Spleen (tissue), 11 donors: ENCODE measurements at regions not wholly inside any gene's neighbourhood (a gene's known extent, or its start where the extent isn't known, plus 50 kb on each side); places are given as distances from the start of the nearest gene placed in this dataset.
A peak's percentile ranks its signal among the peaks of the same experiment; 100 is the strongest.

Experiments used
- DNase-seq: peaks from one replicate; pipeline ENCODE4 v3.0.0-alpha.2; 2020
- H3K27ac ChIP-seq, 8 donors: fragments of 200-600 bp; sonication (generic) in 7 of 8; 1 replicate in 4 of 8; 2 replicates in 4 of 8; pipeline versions ENCODE4 v1.5.0 to v1.8.0; 2016 to 2021; ENCODE audit warnings: inconsistent platforms in 4 of 8, mild to moderate bottlenecking in 4 of 8, moderate library complexity in 1 of 8
- H3K27me3 ChIP-seq, 7 donors: fragments of 200-600 bp; sonication (generic) in 6 of 7; replicated peaks in 1 of 7; 1 replicate in 4 of 7; 2 replicates in 3 of 7; pipeline versions ENCODE4 v1.5.0 to v1.8.0; 2016 to 2021; ENCODE audit warnings: inconsistent platforms in 3 of 7, mild to moderate bottlenecking in 1 of 7
- H3K36me3 ChIP-seq, 6 donors: fragments of 200-600 bp; sonication (generic) in 5 of 6; 1 replicate in 4 of 6; 2 replicates in 2 of 6; pipeline versions ENCODE4 v1.5.0 to v1.8.0; 2016 to 2021; ENCODE audit warnings: inconsistent platforms in 2 of 6
- H3K4me1 ChIP-seq, 6 donors: fragments of 200-600 bp; sonication (generic) in 5 of 6; 1 replicate in 3 of 6; 2 replicates in 3 of 6; pipeline versions ENCODE4 v1.5.0 to v1.8.0; 2016 to 2021; ENCODE audit warnings: inconsistent platforms in 3 of 6
- H3K4me3 ChIP-seq, 8 donors: fragments of 200-600 bp; sonication (generic) in 7 of 8; 1 replicate in 4 of 8; 2 replicates in 4 of 8; pipeline versions ENCODE4 v1.5.0 to v1.8.0; 2016 to 2021; ENCODE audit warnings: inconsistent platforms in 4 of 8, mild to moderate bottlenecking in 4 of 8, moderate library complexity in 2 of 8
- H3K9me3 ChIP-seq, 8 donors: fragments of 200-600 bp; sonication (generic) in 7 of 8; 1 replicate in 4 of 8; 2 replicates in 4 of 8; pipeline versions ENCODE4 v1.5.0 to v1.8.0; 2016 to 2021; ENCODE audit warnings: inconsistent platforms in 4 of 8
- POLR2A ChIP-seq, 3 donors: fragments of 450-650 bp; IDR thresholded peaks; one replicate each; pipeline ENCODE4 v1.5.1; 2017; ENCODE audit warnings: antibody characterized with exemption in 3 of 3, mild to moderate bottlenecking in 1 of 3
- POLR2AphosphoS5 ChIP-seq, 3 donors: sonication (generic); formaldehyde crosslinking; IDR thresholded peaks; one replicate each; pipeline ENCODE4 v1.5.1; 2017; ENCODE audit warnings: antibody characterized with exemption in 3 of 3
- WGBS, 5 donors: extraction: QIAGEN DNeasy Blood & Tissue Kit in 3 of 5; methylation state at CpG; one replicate each; pipeline versions ENCODE4 v1.1.5 to v1.1.7; 2013 to 2018; 5-methylcytosine and 5-hydroxymethylcytosine counted together
- intact Hi-C: fragments of 100-400 bp; cut with DNase I; formaldehyde crosslinking; loops from one replicate; pipeline ENCODE4 v1.15.0; 2023; ENCODE audit warnings: low total_unique reads
- TF ChIP-seq, protein P1 (sequence below), 11 experiments: fragments of 200-600 bp in 7 of 11; fragments of 450-650 bp in 4 of 11; sonication (generic) in 4 of 11; IDR thresholded peaks in 8 of 11; conservative IDR thresholded peaks in 3 of 11; 1 replicate in 7 of 11; 2 replicates in 4 of 11; pipeline versions ENCODE4 v1.4.0 to v1.8.0; 2016 to 2021; ENCODE audit warnings: antibody characterized with exemption in 11 of 11, inconsistent platforms in 4 of 11, mild to moderate bottlenecking in 1 of 11
- donor health status: healthy with polysubstance abuse.
- donor health status: DM: no; HTN: no; CAD: no; lungs with moderate emphysema.
- donor health status: DM: no; HTN: no; CAD: no.
- donor health status: Bipolar disorder and iron deficiency.
- donor health status: healthy.
- donor health status: DM: no; HTN: no; CAD: no.
- donor health status: DM: yes; HTN: yes; CAD: no.

DNA sequence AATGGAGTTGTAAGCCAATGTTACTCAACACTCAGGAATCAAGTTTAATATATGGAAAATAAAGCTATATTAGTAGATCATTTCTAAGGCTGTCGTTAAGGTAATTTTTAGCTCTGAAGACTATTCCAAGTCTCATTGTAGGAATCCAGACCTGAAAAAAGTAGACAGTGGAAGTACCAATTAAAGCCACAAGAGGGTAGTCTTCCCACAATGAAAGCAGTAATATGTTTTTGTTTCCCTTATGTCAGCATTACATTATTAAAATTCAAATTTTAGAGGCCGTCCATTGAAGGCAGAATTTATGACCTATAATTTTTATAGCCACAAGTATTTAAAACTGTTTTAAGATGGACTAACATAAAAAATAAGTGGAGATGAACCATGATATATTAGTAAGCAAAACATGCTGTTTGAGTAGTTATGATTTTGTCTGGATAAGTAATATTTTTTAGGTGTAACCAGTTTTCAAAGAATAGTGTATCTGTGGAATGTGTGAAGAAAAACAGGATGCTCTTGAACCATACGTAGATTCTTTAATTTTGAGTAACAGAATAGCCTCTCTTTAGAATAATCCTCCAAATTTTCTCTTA is 372.6 kb upstream of the TECRL start:
- TF ChIP-seq POLR2AphosphoS5 (IDR thresholded peaks at IDR 0.05): no peak
- TF ChIP-seq, protein P1, sequence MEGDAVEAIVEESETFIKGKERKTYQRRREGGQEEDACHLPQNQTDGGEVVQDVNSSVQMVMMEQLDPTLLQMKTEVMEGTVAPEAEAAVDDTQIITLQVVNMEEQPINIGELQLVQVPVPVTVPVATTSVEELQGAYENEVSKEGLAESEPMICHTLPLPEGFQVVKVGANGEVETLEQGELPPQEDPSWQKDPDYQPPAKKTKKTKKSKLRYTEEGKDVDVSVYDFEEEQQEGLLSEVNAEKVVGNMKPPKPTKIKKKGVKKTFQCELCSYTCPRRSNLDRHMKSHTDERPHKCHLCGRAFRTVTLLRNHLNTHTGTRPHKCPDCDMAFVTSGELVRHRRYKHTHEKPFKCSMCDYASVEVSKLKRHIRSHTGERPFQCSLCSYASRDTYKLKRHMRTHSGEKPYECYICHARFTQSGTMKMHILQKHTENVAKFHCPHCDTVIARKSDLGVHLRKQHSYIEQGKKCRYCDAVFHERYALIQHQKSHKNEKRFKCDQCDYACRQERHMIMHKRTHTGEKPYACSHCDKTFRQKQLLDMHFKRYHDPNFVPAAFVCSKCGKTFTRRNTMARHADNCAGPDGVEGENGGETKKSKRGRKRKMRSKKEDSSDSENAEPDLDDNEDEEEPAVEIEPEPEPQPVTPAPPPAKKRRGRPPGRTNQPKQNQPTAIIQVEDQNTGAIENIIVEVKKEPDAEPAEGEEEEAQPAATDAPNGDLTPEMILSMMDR (IDR thresholded peaks at IDR 0.05 in 8 of 11, conservative IDR thresholded peaks at IDR 0.05 in 3 of 11): peak in 5 of 11 experiments; percentile 33 to 45 (median 36)
- H3K9me3 ChIP-seq: no peaks in the 10 kb centered on the region
- no peak for DNase-seq
- intact Hi-C loops: no loop called here
- H3K36me3 ChIP-seq: no peaks in the 10 kb centered on the region
- no peaks in the 10 kb centered on the region for H3K4me1 ChIP-seq
- WGBS, 5 donors: 23 to 30% (median 26%) methylated on average over 3 of the region's 3 CpGs
- no peaks in the 10 kb centered on the region for H3K27me3 ChIP-seq
- H3K27ac ChIP-seq: no peak overlapping the region
- H3K4me3 ChIP-seq: no peak overlapping the region

DNA sequence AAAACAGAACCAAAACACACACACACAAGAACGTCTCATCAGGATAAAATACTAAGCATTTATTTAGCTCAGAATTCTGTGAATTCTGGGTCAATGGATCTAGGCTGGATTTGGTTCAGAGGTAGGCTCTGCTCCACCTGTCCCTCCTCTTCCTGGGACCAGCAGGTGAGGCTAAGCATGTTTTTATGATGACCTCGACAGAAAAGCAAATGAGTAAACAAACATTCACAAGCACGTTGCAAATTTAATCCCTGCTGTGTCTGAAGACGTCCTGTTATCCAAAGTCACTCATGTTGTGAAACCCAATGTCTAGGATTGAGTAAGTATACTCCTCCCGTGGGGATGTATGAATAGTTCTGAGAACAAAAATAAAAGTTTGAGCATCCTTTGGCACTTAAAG is 371.4 kb upstream of the TECRL start:
- Histone ChIP-seq H3K4me3 (no peak overlapping the region), H3K4me1 (no peaks in the 10 kb centered on the region), H3K36me3 (no peaks in the 10 kb centered on the region), H3K27me3 (no peaks in the 10 kb centered on the region), H3K27ac (no peak overlapping the region), H3K9me3 (no peaks in the 10 kb centered on the region)
- intact Hi-C loops: no loop called here
- 36 to 50% (median 40%) methylated on average over 5 of the region's 5 CpGs for WGBS, 5 donors
- TF ChIP-seq, protein P1 (IDR thresholded peaks at IDR 0.05 in 8 of 11, conservative IDR thresholded peaks at IDR 0.05 in 3 of 11): no peak
- no peak for TF ChIP-seq POLR2AphosphoS5 (IDR thresholded peaks at IDR 0.05)
- TF ChIP-seq POLR2A (IDR thresholded peaks at IDR 0.05): no peak
- DNase-seq: no peak

DNA sequence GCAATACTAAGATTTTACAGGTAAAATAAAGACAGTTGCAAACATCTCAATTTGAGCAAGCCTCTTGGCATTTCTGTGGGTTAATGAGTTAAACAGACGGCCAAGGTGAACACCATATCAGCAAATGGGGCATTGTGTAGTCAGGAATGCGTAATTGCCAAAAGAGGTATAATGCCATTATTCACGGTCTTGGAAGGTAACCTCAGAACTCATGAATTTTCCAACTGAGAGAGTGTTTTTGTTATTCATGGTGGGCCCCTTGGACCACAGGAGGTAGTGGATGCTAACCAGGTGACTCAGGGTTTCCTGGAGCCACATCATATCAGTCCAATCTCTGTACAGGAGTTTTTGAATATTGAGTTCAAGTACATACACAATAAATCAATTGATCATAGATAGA is 368.0 kb upstream of the TECRL start:
- H3K4me3 ChIP-seq: no peak overlapping the region
- TF ChIP-seq, protein P1 (IDR thresholded peaks at IDR 0.05 in 8 of 11, conservative IDR thresholded peaks at IDR 0.05 in 3 of 11): no peak
- TF ChIP-seq POLR2AphosphoS5 (IDR thresholded peaks at IDR 0.05) (no peak), POLR2A (IDR thresholded peaks at IDR 0.05) (no peak)
- 79 to 88% (median 85%) methylated on average over 3 of the region's 3 CpGs for WGBS, 5 donors

DNA sequence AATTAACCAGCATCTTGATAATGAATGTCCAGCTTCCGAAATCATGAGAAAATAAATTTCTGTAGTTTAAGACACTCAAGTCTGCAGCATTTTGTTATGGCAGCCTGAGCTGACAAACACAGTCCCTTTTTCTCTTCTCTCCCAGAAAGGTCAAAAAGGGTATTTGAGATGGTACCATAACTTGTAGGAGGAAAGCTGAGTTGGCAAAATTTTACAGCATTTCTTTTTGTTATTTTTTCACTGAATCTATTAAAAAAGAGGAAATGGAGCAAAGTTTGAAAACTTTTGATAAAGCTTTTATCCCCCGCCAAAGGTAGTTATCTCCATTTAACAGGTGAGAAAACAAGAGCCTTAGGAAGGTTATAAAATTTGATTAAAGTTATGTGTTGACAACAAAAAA is 367.6 kb upstream of the TECRL start:
- Histone ChIP-seq H3K4me1 (no peaks in the 10 kb centered on the region), H3K27me3 (no peaks in the 10 kb centered on the region), H3K27ac (no peak overlapping the region), H3K9me3 (no peaks in the 10 kb centered on the region), H3K4me3 (no peak overlapping the region), H3K36me3 (no peaks in the 10 kb centered on the region)
- TF ChIP-seq POLR2A (IDR thresholded peaks at IDR 0.05) (no peak), POLR2AphosphoS5 (IDR thresholded peaks at IDR 0.05) (no peak)
- intact Hi-C loops: no loop called here
- WGBS, 5 donors: 61 to 77% (median 66%) methylated on average over 2 of the region's 2 CpGs
- DNase-seq: no peak

More for the DNA sequence above, 368.0 kb upstream of the TECRL start:
- no peak overlapping the region for H3K27ac ChIP-seq
- H3K9me3 ChIP-seq: no peaks in the 10 kb centered on the region
- no peaks in the 10 kb centered on the region for H3K27me3 ChIP-seq
- no peak for DNase-seq
- intact Hi-C loops: no loop called here
- H3K36me3 ChIP-seq: no peaks in the 10 kb centered on the region
- no peaks in the 10 kb centered on the region for H3K4me1 ChIP-seq

DNA sequence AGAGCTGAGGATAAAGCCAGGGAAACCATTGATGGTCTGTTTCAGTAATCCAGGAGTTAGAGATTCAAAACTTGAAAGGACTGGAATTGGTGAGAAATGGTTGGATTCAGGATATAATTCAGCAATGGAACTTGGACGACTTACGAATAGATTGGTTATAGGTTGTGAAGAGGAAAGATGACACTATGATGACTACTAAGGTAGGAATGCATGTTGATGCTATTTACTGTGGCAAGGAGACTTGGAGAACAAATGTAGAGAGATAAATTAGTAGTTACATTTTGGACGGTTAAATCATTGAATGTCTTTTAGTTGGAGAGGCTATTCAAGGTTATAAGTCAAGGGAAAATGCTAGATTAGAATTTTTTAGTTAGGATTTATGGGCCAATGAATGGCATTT is 365.4 kb upstream of the TECRL start:
- TF ChIP-seq POLR2AphosphoS5 (IDR thresholded peaks at IDR 0.05) (no peak), POLR2A (IDR thresholded peaks at IDR 0.05) (no peak)
- TF ChIP-seq, protein P1 (IDR thresholded peaks at IDR 0.05 in 8 of 11, conservative IDR thresholded peaks at IDR 0.05 in 3 of 11): no peak
- Histone ChIP-seq H3K36me3 (no peaks in the 10 kb centered on the region), H3K27ac (no peak overlapping the region), H3K9me3 (no peaks in the 10 kb centered on the region), H3K4me1 (no peaks in the 10 kb centered on the region), H3K4me3 (no peak overlapping the region), H3K27me3 (no peaks in the 10 kb centered on the region)
- intact Hi-C loops: no loop called here
- no peak for DNase-seq
- 81 to 93% (median 83%) methylated on average over 3 of the region's 3 CpGs for WGBS, 5 donors
